HL-60 (cell line): ENCODE measurements at regions not wholly inside any gene's neighbourhood (a gene's known extent, or its start where the extent isn't known, plus 50 kb on each side); places are given as distances from the start of the nearest gene placed in this dataset.

Experiments
- CTCF ChIP-seq: IDR thresholded peaks from one replicate; pipeline ENCODE4 v1.5.1; 2011; ENCODE audit warnings: low read length, control low read depth, inconsistent platforms; ENCODE audit not compliant: insufficient read depth
- GABPA ChIP-seq: IDR thresholded peaks from 2 replicates; pipeline ENCODE4 v1.6.1; 2012; ENCODE audit warnings: low read depth
- POLR2AphosphoS5 ChIP-seq: IDR thresholded peaks from 2 replicates; pipeline ENCODE4 v1.6.1; 2012; ENCODE audit warnings: low read depth
- REST ChIP-seq: IDR thresholded peaks from 2 replicates; pipeline ENCODE4 v1.6.1; 2012; ENCODE audit warnings: low read depth; ENCODE audit not compliant: insufficient replicate concordance

- TF ChIP-seq CTCF (no peak), POLR2AphosphoS5 (no peak), GABPA (no peak), REST (no peak)
Observed at GRCh38 chr9:90521811-90522570, 120.6 kb downstream of the DIRAS2 start.
